ENCODE measurements at regions not wholly inside any gene's neighbourhood (a gene's known extent, or its start where the extent isn't known, plus 50 kb on each side); places are given as distances from the start of the nearest gene placed in this dataset.
"Not testable (repeated sequence)": the region's sequence is repeated elsewhere in the genome, so short reads cannot be mapped to it uniquely, and the experiment has no call there.

DNA sequence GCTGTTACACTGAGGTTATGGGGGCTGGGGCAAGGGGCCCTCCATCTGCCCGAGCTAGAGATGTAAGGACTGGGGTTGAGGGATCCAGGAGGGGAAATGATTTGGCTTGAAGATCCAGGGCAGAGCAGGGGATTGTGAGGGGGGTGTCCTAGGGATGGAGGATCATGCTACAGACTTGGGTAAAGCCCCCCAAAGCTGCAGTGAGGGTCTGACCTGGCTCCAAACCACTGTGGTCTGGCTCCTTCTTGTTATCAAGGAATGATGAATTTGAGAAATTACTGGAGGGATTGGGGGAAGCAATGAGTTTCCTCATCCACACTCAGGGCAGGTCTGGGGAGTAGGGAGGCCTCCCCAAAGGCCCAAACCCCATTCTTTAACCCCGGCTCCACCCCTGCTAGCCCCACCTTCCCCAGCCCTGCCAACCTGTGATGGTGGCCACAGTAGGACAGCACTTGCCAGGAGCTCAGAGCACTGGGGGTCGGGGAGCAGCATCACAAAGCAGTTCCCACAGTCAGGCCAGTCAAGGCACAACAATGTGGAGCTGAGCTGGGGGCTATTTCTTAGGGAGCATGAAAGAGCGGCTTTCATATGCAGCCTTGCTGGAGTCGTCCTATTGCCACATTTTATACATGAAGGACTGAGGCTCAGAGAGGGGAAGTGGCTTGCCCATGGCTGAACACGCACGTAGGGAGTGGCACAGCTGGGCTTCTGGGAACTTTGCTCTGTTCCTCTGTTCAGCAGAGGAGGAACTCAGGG, 165.5 kb downstream of the EFNB1 start:
- no peak for DNase-seq

DNA sequence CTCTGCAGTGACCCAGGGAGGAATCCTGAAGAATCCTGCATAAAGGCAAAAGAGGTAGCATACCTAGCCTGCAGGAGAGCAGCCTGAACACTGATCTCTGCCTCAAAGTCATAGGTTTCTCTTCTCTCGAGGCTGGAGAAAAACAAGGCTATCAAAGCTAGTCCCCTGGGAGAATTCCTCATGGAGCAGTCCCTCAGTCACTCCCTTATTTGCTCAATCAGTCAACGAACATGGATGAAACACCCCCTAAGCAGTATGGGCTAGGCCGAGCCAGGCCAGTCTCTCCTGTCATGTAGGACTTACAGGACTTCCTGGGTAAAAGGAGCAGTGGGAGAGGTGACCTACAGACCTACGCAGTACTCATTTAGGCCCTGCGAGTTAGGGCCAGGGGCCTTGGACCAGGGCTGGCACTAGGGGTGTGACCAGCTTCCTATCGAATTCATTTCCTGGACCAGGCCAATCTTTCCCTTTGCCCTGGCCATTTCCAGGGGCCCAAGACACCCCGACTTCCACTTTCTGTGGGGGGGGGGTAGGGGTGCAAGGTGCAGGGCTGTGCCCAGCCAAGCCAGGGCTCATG, 164.1 kb downstream of the EFNB1 start:
- DNase-seq = no peak

DNA sequence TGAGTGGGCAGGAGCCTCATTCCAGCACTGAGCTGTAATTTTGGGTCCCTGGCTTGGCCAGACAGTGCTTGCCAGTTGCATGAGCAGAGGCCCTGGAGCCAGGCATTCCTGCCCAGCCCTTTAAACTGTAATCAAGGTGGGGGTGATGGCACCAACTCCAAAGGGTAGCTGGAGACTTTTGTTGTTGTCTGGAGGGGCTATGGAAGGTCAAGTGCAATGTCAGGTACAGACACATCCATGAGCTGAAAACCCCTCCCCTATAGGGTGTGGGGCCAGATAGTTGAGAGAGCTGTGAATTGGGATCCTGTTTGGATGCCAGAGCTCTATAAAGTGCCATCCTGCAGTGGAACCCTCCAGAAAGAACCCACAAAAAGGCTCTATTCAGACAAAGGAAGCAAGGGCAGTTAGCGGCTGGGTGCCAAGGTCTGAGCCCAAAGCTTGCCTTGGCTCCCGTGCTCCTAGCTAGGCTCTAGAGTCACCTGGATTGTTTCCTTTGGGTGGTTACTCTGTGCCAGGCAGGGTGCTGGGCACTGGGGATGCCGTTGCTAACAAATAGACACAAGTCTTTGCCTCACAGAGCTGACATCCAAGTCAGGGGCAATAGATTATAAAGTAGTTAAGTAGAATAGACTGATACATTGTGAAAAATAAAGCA, 163.0 kb downstream of the EFNB1 start:
- DNase-seq = no peak

DNA sequence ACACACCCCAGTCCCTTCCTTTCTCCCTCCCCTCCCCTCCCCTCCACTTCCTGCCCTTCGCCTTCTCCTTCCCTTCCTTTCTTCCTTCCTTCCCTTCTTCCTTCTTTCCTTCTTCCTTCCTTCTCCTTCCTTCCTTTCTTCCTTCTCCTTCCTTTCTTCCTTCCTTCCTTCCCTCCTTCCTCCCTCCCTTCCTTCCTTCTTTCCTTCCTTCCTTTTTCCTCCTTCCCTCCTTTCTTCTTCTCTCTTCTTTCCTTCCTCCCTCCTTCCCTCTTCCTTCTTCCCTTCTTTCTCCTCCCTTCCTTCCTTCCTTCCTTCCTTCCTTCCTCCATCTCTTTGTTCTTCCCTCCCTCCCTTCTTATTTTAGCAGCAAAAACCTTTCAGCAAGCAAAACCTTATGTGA, 162.1 kb downstream of the EFNB1 start:
- no peak for DNase-seq

DNA sequence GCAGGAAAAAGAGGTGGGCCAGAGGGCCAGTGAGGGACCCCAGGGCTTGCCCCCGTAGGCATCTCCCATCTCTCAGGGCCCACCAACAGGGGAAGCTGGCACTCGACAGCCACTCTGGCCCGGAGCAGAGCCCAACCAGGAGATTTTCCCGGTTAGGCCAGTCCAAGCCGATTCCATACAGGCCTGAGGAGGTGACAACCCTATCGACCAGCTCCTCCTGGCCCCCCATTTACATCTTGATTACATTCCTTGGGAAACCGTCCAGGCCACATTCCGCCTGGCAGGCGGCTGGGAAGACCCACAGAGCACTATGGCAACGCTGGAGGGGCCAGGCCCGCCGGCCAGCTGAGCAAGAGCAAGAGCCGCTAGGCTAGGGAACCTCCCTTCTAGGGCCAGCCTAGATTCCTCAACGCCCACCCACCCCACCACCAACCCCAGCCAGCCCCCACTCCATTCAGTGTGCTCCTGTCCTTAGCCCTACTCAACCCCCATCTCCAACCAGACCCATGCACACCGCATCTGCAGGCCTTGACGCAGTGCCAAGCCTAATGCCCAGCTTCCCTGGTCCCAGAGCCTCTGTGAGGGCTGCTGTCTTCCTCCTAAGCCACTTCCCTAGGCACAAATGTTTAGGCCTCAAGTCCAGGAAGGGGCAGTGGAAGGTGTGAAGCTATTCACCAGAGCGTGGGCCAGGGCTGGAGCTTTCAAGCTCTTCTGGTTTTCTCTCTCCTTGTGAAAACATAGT, 161.2 kb downstream of the EFNB1 start:
- no peak for DNase-seq

DNA sequence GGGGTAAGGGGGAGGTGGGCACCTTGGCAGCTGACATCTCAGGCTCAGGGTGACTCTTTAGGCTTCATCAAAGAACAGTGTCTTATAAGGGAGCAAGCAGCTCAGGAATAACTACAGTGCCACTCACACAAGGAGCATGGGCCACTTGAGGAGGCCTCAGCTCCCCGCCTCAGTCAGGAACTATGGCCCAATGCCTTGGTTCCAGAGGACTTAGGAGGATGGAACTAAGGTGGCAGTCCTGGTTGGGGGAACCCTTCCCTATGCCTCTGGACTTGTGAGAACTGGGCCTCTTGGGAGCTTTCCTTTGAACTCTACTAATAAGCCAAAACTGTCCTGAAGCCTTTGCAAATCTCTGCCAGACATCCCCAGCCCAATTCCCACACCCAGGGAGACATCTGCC, 160.6 kb downstream of the EFNB1 start:
- DNase-seq = no peak

DNA sequence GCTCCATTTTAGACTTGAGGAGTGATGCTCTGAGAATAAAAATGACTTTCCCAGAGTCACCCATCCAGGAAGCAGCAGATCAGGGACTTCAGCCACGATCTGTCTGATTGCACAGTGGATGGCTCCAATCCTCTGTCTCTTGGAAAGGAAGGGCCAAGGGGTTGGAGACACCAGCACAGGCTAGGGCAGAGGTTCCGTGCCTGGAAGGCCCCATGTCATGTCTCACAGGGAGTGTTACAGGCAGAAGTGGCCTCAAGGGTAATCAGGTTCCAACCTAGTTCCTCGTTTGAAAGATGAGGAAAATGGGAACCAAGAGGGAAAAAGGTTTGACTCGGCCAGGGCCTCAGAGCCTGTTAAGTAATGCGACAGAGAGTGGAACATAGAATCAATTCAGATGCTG, 160.0 kb downstream of the EFNB1 start:
- no peak for DNase-seq

DNA sequence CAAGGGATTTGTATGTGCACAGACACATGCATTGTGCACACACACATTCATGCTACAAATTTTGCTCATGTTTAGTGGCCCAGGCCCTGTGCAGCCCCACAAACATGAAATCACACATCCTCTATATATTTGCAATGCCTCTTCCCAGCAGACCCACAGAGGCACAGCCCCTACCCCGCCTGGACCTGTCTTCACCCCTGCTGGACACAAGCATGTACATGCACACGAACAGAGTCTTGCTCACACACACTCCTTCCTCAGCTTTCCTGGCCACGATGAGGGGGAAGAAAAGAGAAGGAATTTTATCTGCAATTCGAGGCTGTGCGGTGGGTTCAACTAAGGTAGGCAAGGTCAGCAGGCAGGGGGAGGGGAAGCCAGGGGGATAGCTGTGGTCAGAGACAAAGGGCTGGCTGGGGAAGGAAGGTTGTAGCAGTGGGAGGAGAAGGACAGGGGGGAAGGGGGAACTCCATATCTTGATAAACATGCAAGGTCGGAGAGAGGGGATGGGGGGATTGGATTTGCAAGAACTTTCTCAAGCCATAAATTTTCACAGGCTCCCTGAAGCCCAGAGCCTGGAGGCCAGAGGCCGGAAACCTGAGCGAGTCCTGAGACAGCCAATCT, 156.4 kb downstream of the EFNB1 start:
- DNase-seq = no peak

DNA sequence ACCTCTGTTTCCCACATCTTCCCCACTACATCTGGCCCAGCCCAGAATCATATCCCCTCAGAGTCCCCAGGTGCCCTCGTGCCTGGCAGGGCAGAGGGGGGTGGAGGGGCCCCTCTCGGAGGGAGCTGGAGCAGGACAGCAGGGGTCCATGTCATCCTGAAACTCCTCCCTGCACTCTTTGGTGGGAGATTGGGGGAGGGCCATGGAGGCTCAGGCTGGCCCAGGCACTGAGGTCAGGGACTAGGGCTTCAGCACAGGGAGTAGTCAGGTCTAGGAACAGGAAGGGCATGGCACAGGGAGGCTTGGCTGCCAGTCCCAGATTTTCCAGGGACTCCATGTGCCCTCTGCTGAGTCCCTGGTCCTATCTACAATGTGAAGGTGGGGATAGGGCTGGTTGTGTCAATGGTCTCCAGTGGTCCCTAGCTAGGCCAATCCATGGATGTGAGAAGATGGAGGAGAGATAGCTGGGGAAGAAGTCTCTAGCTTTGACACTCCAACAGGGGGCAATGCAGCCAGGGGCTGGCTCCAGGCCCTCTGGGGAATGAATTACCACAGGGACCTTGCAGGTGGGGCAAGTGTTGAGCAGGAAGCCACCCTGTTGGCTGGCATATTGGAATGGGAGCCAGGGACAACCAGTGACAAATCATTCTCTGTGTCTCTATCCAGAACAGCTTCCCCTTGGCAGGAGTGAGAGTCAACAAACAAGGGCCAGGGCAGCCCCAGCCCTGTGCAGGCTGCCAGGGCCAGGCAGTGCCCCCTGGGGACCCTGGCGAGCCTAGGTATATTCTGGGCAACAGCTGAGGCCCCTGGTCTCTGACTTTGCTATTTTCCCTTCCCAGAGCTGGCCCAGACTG, 154.4 kb downstream of the EFNB1 start:
- DNase-seq = no peak

DNA sequence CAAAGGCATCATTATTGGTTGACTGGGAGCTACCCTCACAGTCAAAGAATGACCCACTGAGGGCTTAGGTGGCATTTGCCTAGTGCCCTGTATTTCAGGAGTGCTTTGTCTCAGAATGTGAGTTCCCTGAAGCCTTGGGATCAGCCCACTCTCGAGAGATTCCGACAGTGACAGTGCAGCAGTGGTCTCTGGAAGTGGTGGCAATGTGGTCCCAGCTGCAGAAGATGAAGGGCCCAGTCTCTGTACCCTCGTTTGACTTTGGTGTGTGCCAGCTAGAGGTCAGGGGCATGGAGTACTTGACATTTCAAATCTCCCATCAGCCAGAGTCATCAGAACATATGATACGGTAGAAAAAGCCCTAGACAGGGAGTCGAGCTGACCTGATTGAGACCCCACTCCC, 153.7 kb downstream of the EFNB1 start:
- no peak for DNase-seq

DNA sequence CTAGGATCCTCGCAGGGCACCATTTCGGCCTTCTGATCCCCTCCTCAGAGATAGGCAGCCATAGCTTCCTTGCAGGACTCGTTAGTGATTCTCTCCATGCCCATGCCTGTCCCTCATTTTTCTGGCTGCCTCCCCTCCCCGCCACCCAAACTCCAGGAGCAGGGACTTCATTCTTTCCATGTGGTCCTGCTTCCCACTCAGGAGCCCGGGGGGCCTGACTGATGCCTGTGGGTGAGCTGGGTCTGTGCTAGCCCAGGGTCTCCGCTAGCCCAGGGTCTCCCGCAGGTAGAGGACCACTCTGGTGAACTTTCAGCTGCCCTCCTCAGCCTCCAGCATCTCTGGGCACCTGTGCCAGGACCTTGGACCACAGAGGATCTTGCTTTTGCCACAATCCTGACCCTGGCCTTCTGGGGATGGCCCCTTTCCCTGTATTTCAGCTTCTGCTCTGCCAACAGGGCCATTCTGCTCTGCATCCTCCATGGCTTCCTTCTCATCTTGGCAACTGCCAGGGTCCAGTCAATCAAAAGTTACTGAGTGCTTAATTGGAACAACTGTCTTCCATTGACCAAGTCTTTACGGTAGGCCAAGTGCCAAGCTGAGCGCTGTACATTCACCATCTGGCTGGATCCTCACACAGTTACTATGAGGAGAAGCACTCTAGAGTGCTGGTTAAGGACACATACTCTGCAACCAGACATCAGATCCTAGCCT, 152.2 kb downstream of the EFNB1 start:
- DNase-seq = no peak

DNA sequence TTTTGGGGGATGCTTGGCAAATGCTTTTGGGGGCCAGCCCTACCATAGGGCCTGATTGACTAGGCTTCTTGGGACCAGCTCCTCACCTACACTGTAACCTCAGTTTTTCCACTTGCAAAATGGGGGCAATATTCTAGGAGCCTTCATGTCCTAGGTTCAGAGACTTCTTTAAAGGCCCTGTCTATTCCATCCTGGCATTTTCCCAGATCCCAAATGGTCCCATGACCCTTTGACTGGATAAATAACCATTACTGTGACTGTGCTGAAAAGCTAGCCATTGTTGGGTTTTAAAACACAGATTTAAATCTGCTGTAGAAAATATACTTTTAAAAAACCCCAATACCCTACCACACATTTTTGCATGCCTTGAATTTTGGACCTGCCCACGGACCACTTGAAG, 149.8 kb downstream of the EFNB1 start:
- DNase-seq = no peak

DNA sequence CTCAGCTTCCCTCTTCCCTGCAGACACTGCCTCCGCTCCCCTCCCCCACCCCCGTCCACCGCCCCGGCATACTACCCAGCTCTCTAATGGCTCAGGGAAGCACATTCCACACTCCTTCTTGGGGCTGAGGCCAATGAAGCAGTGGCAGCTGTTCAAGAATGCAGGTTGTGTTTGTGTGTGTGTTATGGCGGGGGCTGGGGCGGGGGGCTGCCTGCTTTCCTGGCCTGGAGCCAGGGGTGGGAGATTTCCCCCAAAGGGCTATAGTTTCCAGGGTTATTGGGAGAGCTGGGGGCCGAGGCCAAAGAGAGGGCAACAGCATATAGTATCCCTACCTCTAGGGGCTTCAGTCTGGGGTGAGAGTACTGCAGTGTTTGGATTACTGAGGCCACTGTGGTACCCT, 149.4 kb downstream of the EFNB1 start:
- DNase-seq = no peak

DNA sequence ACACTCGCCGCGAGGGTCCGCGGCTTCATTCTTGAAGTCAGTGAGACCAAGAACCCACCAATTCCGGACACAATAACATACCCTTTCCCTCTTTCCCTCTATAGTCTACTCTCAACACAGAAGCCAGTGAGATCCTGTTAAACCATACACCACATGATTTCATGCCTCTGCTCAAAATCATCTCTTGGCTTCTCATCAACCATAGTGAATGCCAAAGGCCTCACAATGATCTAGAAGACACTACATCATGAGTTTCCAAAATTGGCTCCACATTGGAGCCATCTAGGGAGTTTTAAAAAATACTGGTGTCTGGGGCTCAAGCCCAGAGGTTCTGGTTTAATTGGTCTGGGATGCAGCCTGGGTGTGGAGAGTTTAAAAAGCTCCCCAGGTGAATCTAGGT, 124.5 kb downstream of the EFNB1 start:
- DNase-seq = no peak

DNA sequence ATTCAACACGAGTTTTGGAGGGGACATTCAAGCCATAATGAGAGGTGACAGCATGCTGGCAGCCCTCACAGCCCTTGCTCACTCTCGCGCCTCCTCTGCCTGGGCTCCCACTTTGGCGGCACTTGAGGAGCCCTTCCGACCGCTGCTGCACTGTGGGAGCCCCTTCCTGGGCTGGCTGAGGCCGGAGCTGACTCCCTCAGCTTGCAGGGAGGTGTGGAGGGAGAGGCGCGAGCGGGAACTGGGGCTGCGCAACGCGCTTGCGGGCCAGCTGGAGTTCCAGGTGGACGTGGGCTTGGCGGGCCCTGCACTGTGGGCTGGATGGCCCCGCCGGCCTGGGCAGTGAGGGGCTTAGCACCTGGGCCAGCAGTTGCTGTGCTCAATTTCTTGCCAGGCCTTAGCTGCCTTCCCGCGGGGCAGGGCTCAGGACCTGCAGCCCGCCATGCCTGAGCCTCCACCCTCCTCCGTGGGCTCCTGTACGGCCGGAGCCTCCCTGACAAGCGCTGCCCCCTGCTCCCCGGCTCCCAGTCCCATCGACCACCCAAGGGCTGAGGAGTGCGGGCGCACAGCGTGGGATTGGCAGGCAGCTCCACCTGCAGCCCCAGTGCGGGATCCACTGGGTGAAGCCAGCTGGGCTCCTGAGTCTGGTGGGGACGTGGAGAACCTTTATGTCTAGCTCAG, 123.3 kb downstream of the EFNB1 start:
- DNase-seq = not testable (repeated sequence)

DNA sequence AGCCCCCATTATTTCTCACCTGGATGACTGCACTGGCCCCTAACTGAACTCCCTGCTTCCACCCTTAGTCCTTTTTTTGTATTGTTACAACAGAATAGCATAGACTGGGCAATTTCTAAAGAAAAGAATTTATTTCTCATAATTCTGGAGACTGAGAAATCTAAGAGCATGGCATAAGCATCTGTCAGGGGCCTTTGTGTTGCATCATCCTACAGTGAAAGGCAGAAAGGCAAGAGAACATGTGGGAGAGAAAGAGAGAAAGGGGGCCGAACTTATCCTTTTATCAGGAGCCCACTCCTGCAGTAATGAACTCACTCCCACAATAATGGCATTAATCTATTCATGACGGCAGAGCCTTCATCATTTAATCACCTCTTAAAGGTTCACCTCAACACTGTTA, 122.1 kb downstream of the EFNB1 start:
- DNase-seq = no peak

DNA sequence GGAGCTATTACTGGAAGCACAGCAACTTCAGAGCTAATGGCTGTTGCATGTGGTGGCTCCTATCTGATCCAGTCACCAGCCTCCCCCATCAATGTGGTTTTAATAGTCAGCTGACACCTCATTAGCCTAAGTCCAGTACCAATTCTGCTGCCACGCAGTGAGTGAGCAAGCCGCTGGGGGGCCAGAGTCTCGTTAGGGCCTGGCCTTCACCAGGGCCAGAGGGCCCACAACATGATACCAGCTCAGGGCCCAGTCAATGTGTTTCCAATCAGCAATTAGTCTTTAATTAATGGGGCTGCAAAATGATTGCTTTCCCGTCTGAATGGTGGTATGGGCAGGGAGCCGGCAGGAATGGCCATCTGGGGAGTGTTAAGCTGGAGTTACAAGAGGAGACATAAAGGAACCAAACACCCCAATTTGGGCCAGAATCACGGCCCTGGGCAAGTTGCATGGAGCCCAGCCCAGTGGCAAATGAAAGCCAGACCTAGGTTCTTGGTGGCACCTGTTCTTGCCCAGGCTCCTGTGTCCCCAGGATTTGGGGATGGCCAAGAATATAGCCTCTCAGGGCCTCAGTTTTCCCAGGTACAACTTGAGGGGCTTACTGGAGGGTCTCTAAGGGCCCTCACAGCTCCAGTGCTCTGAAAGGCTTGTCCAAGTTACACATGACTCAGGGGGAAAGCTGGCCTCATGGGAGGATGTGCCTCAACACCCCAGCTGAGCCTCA, 119.2 kb downstream of the EFNB1 start:
- DNase-seq = no peak

DNA sequence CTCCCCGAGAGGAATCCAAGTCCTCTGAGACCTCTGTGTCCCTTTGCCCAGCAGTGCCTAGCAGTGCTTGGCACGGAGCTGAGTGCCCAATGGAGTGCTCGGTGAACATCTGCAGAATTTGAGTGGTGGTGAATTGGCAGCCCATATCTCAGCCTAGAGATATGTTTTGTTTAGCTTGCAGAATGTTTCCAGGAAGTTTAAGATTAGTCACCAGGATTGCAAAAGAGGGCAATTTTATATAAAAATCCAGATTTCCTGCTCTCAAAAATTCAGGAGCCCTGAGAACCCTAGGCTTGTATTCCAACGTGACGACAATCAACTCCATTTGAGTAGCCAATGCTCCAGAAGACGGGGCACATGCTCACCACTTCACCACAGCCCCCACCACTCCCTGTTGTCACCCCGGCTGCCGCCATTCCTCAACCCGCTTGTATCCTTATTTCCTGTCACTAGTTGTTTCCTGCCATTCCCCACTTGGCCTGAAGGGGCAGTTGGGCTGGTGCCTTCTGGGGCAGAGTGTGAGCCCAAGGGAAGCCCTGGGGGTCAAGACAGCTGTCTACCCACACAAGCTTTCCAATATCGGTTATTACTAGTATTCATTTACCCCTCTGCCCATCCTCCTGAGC, 116.9 kb downstream of the EFNB1 start:
- no peak for DNase-seq

DNA sequence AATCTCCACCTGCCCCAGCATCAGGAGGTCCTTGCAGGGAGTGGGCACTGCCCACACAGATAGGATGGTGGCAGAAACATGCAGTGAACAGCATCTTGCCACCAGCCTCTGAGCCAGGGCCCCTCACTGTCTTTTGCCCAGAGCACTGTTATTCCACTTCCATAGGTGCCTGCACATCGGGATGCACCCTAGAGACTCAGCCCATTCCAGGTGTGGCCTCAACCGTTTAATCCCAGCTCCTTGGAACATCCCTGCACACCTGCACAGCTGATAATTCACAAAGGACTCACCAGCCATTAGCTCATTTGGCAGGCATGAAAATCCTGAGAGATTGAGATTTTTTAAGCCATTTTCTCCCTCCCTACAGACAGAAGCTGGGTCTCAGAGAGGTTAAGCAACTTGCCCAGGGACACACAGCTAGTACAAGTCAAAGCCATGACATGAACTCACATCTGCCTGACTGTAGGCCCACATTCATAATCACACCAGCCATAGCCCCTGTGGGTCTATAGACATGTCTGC, 116.3 kb downstream of the EFNB1 start:
- no peak for DNase-seq

DNA sequence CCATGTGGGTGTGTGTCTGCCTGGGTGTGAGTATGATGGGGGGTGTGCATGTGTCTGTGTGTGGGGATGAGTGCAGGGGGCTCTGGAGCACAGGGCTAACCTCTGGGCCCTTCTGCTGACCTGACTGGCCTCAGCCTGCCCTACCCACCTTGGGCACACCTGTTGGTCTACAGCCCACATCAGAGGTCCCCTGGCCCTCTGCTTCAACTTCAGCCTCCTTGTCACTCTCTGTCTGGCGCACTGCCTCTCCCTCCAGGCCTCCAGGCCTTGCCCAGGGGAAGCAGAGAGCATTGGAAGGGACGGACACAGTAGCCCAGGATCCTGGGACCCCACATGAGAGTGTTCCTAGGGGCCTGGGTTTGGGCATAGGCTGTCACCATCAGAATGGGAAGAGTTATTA, 115.4 kb downstream of the EFNB1 start:
- DNase-seq = no peak
